GM19397 (cell line): ENCODE measurements at regions not wholly inside any gene's neighbourhood (a gene's known extent, or its start where the extent isn't known, plus 50 kb on each side); places are given as distances from the start of the nearest gene placed in this dataset.
A peak's percentile ranks its signal among the peaks of the same experiment; 100 is the strongest.

Experiments
- ATAC-seq: cut with Tn5 transposase; IDR thresholded peaks from one replicate; pipeline ENCODE4 v1.9.1; 2021; ENCODE audit warnings: mild to moderate bottlenecking, moderate library complexity; ENCODE audit not compliant: unreplicated experiment

DNA sequence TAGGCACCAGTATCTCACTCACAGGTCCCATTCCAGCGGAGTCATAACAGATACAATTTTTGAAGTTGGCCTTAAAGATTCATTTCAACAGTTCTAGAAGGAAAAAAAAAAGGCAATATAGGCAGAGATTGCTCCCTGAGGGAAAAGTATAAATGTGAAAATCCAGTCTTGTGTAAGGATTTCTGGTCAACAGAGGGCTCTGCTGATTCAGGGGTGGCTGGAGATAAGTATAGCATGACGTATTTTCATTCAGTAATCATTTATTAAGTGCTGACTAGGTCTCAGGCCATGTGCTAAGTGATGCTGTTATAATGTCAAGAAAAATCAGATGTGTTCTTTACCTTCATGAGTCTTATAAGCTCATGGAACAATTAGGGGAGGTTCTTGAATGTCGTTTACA lies 377.3 kb upstream of the MEF2C start:
- ATAC-seq: no peak

DNA sequence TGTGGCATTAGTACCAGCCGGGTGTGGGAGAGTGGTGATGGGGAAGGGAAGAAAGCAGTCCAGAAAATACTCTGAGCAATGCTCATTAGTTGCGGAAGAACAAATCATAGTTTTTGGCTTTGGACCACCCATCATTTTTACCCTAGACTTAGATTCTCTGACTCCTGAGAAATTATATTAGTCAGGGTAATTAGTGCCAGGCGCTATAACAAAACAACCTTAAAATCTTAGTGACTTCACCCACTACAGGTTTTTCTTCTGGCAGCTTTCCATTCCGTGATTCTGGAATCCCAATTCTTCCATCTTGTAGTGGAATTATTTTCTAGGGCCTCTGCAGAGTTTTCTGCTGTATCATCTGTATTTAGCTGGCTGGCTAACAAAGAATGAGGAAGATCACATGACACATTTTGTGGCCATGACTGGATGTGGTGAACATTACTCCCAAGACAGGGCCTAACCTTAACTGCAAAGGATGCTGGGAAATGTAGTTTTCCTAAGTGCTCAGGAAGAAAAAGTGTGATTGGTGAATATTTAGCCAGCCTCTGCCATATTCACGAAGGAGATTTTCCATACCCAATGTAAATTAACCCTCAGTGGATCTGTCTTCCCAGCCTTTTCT lies 373.0 kb upstream of the MEF2C start:
- ATAC-seq: no peak

DNA sequence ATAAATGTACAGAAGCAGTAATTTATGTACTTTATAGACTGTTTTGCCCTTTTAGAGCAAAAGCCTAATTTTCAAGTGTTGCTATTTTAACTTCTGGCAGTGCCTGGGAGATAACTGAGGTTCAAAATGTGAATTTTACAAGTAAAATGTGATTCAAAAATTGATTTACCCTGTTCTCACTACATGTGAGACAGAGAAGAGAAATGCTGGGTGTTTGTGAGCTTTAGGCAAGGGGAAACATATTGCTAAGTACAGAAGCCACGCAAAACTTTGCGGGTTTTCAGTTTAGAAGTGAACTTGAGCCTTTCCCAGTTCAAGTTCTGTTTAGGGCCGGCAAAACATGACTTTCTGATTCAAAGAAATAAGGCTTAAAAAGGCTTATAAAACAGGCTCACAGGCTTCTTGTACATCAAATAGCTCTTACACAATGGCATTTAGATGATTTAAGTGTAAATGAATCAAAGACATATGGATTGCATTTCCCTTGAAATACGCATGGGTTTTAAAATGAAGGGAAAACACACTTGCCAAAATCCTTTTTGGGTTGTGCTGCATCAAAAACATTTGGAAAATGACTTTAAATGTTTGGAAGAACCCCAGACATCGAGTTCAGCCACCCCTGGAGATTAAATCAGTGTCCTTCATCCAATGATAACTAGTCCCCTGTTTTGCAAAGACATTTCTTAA lies 370.8 kb upstream of the MEF2C start:
- no peak for ATAC-seq

DNA sequence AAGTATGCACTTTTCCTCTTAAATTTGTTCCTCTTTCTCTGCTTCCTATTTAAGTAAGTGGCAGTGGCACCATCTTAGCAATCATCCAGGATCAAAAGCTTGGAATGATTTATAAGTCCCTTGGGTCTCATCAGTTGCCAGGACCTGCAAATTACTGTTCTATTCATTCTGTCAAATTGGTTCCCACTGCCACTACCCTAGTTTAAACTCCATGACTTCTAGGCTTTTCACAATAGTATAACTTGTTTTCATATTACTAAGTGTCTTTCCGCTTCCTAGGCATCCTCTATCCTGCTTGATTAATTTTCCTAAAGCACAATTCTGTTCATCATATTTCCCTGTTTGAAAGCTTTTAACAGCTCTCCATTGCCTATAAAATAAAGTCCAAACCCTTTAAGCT lies 363.9 kb upstream of the MEF2C start:
- no peak for ATAC-seq

DNA sequence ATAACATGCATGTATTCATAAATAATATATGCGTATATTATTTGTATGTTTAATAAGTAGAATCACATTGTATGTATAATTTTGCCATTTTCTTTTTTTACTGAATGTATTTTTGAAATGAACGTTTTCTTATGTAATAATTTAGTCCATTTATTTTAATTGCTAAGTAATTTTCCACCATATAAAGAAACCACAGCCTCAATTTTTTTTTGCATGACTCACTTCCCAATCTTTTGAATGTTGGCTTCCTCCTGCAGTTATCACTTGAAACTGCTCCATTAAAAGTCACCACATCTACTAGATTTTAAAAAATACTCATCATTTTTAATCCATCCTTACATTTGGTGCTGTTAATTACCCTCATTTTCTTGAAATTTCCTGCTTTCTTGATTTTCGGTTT lies 363.3 kb upstream of the MEF2C start:
- ATAC-seq: no peak

DNA sequence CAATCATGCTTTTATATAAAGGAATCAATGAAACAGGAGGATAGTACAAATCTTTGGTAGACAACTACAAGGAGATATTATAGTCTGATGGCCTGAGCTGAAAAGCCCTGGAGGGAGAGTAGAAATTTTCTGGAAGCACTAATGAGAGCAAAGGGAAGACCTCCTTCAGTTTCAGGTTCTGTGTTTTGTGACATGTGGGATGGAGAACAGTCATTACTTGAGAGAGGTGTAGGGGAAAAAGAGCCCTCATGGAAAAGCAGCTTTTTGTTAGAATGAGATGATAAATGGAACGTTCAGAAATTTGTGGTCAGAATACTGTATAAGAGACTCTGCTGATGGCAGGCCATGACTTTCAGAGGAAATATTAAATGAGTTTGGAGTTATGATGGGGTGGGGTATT lies 360.6 kb upstream of the MEF2C start:
- no peak for ATAC-seq

DNA sequence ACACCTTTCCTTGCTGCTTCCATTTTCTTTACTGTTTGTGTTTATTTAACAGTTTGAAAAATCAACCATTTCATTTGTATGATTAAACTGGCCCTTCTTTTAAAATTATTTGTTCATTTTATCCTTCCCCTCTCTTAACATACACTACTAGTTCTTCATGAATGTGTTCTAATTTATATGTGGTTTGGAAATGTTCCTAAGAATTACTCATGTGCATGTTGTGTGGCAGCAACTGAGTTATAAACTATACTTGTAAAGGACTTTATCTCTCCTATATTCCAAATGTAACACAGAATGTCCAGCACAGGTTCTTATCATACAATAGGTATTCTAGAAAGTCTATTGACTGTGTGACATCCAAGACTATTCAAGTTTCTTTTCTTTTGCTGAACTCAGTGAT lies 358.2 kb upstream of the MEF2C start:
- no peak for ATAC-seq

DNA sequence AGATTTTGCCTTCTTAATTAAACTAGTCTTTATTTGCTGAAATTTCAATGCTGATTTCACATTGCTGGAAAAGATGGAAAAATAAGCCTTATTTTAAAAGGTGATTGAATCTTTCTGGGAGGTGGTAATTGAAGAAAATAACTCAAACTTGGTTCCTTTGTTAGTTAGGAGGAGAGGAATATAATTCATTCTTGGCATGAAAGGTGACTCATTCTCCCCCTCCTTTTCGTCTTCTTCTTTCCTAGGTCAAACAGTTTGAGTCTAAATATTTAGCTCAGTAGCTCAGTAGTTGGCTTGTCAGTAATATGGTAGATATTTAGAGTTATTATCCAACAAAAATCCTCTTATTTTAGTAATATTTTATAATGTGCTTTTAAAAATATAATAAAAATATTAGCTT lies 353.9 kb upstream of the MEF2C start:
- no peak for ATAC-seq

DNA sequence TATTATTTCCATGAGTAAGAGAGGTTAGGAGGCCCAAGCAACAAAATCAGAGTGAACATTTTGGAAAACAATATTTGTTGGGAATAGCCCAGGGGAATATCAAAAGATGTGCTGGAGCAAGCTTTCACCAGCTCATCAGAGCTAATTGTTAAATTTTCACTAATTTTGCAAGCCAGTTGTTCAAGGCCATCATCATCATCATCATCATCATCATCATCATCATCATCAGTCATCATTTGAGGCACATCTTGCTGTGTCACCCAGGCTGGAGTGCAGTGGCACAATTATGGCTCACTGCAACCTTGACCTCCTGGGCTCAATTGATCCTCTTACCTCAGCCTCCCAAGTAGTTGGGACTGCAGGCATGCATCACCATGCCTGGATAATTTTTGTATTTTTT lies 350.5 kb upstream of the MEF2C start:
- ATAC-seq: no peak

DNA sequence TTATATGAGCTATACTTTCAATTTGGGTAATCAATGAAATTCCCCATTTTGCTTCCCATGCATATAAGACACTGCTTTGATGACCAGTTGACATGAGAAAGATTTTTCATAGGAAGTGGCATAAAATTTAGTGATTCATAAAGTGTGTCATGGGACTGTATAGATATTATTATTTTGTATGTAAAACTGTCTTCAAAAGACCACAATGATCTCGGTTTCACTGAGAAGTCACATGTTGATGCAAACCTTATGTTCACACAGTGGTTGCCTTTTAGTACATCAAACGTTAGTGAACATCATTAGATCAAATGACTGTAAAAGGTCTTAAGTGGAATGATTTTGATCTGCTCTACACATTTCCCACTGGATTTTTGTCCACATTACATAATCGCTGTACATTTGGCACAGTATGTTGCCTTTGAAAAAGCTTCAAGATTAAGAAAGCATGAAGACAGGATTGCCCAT lies 349.2 kb upstream of the MEF2C start:
- ATAC-seq: peak; percentile 94

DNA sequence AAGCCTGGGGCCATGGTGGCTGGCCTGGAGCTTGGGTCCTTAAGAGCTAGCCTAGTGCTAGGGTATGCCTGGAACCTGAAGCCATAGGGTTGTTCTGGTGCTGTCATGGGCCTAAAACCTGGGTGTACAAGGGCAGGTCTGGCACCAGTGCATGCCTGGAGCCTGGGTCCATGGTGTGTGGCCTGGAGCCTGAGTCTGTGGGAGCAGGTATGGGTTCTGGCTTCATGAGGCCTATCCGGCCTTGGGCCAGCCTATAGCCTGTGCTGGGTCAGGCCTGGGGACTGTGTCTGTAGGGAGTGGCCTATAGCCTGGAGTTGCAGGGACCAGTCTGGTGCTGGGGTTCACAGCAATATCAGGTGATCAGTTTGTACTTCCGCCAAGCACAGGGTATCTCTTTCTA lies 347.2 kb upstream of the MEF2C start:
- no peak for ATAC-seq

DNA sequence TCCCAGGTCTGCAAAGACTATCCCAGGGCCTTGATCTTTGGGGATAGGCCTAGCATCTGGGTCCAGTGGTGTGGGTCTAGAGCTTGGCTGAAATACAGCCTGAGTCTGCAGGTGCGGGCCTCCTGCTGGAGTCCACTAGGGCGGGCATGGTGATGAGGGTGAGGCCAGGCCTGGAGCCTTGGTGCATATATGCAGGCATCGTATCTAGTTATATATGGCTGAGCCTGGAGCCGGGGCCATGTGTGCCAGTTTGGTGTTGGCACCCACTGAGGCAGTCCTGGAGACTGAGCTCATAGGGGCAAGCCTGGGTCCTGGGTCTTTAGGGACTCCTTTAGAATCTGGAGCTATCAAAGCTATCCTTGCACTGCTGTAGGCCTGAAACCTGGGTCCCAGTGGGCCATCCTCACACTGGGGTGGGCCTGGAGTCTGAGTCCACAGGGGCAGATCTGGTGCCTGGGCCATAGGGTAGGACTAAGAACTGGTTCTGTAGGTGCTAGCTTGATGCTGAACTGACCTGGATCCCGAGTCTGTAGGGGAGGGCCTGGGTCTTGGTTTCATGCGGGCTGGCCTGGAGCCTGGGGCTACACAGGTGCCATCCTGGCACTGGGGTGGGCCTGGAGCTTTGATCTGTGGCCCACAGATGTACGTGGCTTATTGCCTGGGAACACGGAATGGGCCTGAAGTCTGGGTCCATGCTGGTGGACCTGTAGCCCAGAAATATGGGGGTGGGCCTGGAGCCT lies 346.5 kb upstream of the MEF2C start:
- ATAC-seq: no peak

DNA sequence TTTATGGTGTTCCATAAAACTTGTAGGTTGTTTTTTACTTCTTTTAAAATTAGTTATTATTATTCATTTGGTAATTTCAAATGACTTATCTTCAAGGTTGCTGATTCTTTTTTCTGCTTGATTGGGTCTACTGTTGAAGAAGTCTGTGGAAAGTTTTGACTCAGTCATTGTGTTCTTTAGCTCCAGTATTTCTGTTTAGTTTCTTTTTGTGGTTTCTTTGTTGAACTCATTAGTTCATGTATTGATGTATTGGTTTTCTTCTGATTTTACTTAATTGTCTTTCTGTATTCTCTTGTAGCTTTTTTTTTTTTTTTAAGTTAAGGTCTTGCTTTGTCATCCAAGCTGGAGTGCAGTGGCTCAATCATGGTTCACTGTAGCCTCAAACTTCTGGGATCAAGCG lies 345.4 kb upstream of the MEF2C start:
- ATAC-seq: no peak

DNA sequence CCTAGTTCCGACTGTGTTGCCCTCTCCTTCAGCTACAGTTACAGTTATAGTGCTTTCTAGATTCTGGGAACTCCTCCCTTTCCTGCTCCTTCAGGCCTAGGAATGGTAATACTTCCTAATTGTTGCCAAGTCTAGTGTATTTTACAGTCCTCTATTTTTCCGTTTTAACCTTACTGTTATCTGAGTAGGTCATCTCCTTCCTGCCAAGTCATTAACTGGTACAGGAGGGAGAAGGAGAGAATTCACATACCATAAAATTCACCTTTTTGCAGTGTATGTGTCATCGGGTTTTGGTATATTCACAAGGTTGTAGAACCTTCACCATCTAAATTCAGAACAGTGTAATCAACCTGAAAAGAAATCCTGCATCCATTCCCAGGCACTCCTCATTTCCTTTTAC lies 335.4 kb upstream of the MEF2C start:
- no peak for ATAC-seq

DNA sequence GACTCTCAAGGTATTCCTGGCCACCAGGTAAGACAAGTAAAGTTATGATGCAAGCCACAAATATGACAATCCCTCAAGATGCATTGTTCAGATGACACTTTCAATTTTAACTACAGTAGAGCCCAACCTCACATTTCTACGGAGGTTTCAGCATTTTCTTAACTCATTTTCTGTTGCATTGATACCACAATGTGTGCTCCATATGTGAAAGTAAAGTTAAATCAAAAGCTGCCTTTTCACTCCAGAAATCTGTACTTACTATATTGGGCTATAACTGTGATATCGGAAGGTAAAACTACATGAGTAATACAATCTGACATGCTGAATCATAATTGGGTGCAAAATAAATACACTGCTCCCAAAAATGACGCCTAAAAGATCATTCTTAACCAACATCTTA lies 333.6 kb upstream of the MEF2C start:
- no peak for ATAC-seq

DNA sequence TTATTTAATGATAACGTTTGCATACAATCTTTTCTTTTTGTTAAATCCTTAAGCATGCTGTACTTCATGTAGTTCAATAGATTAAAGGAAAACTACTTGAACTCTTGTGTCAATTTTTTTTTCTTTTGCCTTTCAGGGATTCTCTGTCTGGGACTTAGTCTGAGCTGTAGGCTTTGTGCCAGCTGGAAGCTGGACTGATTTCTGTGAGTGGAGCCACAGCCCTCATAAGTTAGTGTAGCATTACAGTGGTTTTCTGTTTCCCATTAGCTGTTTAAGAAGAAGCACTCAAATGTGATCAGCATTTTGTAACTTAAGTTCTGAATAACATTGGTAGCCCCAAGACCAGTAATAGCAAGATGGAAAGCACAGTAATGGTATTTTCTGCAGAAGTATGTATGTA lies 330.6 kb upstream of the MEF2C start:
- no peak for ATAC-seq

DNA sequence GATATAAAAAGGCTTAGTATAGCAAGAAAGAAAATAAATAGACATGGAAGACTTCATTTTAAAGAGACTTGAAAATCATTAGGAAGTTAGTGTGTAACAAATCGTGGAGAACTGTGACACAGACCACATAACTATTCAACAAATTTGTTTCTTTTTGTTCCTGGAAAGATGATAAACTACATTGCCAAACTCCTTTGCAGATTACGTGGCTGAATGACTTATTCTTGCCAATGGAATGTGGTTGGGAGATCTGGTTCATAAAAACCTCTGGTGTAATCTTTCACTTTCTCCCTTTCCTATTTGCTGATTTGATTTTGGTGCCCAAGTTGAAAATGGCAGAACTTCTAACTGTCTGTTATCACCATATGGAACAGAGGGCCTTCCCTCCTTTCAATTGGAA lies 328.9 kb upstream of the MEF2C start:
- ATAC-seq: no peak

DNA sequence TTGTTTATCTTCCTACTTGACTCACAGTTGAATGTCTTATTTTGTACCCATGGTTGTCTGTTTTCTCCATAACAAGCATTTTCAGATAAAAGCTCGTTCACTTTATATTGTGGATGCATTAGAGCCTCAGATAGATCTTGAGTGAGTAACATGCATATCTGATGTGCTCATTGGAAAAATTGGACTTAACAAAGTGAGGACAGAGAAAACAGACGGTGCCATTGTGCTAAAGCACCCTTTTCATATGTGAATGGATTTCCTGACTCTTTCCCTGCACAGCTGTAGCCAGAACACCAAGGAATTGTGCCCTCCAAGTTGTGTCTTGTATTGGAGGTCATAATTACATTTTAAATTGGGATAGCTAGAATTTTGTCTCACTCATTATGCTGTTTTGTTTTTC lies 325.8 kb upstream of the MEF2C start:
- ATAC-seq: no peak

DNA sequence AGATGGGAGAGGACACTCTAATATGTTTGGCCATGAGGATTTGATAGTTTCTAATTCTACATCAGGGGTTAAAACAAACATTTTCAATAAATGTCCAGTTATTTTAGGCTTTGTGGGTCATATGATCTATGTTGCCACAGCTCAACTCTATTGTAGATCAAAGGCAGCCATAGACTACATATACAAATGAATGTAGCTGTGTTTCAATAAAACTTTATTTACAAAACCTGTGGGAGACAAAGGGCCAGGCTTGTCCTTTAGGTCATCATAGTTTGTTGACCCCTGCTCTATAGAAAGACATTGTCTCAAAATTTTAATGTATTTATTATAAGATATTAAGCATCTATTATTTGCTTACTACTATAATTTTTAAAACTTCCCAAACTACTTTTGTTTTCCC lies 325.4 kb upstream of the MEF2C start:
- no peak for ATAC-seq

DNA sequence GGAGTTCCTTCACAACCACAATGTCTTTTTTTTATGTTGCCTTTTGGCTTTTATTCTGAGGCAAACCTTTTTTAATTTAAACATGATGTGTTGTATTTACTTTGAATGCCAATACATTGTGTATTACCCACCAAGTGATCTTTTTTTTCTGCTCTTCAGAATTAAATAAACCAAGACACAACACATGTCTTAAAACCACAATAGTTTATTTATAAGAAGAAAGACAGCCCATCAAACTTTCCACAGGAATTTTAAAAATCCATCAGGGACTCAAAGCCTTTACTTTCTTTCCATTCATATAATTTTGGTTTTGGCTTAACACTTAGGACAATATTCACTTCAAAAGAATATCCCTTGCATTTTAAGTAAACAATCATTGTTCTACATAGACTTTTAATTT lies 321.8 kb upstream of the MEF2C start:
- ATAC-seq: no peak

DNA sequence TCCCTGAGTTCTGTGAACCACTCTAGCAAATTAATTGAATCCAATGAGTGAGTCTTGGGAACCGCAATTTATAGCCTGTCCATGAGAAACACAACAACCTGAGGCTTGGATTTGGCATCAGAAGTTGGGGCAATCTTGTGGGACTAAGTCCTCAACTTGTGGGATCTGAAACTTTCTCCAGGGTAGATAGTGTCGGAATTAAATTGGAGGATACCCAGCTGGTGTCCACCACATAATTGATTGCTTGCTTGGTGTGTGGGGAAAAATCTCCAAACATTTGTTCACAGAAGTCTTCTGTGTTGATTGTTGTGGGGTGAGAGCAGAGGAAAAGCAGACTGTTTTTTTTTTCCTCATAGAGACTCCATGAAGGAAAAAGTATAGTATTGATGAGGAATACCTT lies 320.6 kb upstream of the MEF2C start:
- ATAC-seq: no peak

DNA sequence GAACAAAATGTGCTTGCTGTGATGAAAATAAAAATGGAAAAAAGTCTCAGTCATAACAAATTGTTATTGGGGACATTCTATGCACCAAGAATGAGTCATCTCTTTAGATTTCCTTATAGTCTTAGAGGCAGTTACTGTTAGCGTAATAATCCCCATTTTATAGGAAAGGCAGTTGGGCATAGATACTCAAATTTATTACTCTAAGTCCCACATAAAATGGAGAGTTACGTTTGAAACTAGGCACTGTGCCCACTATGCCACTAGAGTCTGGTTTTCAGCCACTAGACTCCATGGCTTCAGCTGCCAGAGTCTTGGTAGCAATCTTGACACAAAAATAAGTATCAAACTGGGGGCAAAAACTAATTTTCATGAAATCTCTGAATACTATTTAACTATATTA lies 317.9 kb upstream of the MEF2C start:
- ATAC-seq: no peak
